K562 (cell line): ENCODE measurements at regions not wholly inside any gene's neighbourhood (a gene's known extent, or its start where the extent isn't known, plus 50 kb on each side); places are given as distances from the start of the nearest gene placed in this dataset.

Source experiments
- CHCHD3 ChIP-seq: fragments of 250-450 bp; sonication (Bioruptor Pico); IDR thresholded peaks from 2 replicates; pipeline ENCODE4 v2.1.2; 2022; ENCODE audit warnings: mild to moderate bottlenecking
- DPF2 ChIP-seq: fragments of 450-650 bp; IDR thresholded peaks from 2 replicates; pipeline ENCODE4 v1.6.1; 2016
- ELF4 ChIP-seq: fragments of 450-650 bp; formaldehyde crosslinking; IDR thresholded peaks from 2 replicates; pipeline ENCODE4 v1.4.0; 2022; ENCODE audit warnings: missing genetic modification characterization
- EP300 ChIP-seq: IDR thresholded peaks from 2 replicates; pipeline ENCODE4 v1.6.1; 2012; ENCODE audit warnings: low read length, improper control_type of control experiment
- LCOR ChIP-seq: sonication (generic); formaldehyde crosslinking; IDR thresholded peaks from 2 replicates; pipeline ENCODE4 v1.8.0; 2022; ENCODE audit warnings: mild to moderate bottlenecking, missing genetic modification reagents
- MXI1 ChIP-seq: IDR thresholded peaks from 2 replicates; pipeline ENCODE4 v1.6.1; 2011; ENCODE audit warnings: low read depth, mild to moderate bottlenecking, improper control_type of control experiment, low read length
- PBX2 ChIP-seq, 2 experiments: IDR thresholded peaks in 1 of 2; conservative IDR thresholded peaks in 1 of 2; 2 replicates each; pipeline ENCODE4 v1.6.1; 2016; ENCODE audit warnings: low read depth in 2 of 2, mild to moderate bottlenecking in 1 of 2, missing compliant biosample characterization in 1 of 2, missing genetic modification characterization in 1 of 2, moderate library complexity in 1 of 2
- SMARCA4 ChIP-seq: fragments of 450-650 bp; IDR thresholded peaks from 2 replicates; pipeline ENCODE4 v1.6.1; 2016
- ZNF316 ChIP-seq: fragments of 450-650 bp; IDR thresholded peaks from 2 replicates; pipeline ENCODE4 v1.6.1; 2016
- ZNF431 ChIP-seq: sonication (generic); formaldehyde crosslinking; IDR thresholded peaks from 2 replicates; pipeline ENCODE4 v1.8.0; 2022; ENCODE audit warnings: mild to moderate bottlenecking, missing genetic modification reagents
- TF ChIP-seq, protein P1 (sequence below): fragments of 250-450 bp; sonication (Bioruptor Pico); IDR thresholded peaks from 2 replicates; pipeline ENCODE4 v1.5.0; 2021

GRCh38 chr7:136061433-136061832 is 84.3 kb upstream of the MTPN start (continued):
- TF ChIP-seq PBX2 (CRISPR knock-in tag; IDR thresholded peaks at IDR 0.05; ENCODE audit: low read depth) (no peak), PBX2 (tag; conservative IDR thresholded peaks at IDR 0.05; ENCODE audit: low read depth) (0 out of 2 replicates have a peak, but pooled peaks have one; percentile 20), ELF4 (no peak), EP300 (peak; percentile 70; the same call in 1 of the 2 replicates), ZNF316 (peak; percentile 75), MXI1 (no peak), DPF2 (peak; percentile 57), CHCHD3 (CRISPR knock-in tag) (no peak), ZNF431 (CRISPR knock-in tag) (no peak), LCOR (CRISPR knock-in tag) (no peak), SMARCA4 (0 out of 2 replicates have a peak, but pooled peaks have one; percentile 42)
- TF ChIP-seq, protein P1, sequence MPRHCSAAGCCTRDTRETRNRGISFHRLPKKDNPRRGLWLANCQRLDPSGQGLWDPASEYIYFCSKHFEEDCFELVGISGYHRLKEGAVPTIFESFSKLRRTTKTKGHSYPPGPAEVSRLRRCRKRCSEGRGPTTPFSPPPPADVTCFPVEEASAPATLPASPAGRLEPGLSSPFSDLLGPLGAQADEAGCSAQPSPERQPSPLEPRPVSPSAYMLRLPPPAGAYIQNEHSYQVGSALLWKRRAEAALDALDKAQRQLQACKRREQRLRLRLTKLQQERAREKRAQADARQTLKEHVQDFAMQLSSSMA (CRISPR knock-in tag): no peak
